ENCODE measurements at regions not wholly inside any gene's neighbourhood (a gene's known extent, or its start where the extent isn't known, plus 50 kb on each side); places are given as distances from the start of the nearest gene placed in this dataset.

GRCh38 chr14:85009506-85009905 is 520.4 kb upstream of the FLRT2 start:
- TF ChIP-seq SP1 (IDR thresholded peaks at IDR 0.05), result no peak
- no peak for TF ChIP-seq HDGF (IDR thresholded peaks at IDR 0.05; ENCODE audit: borderline replicate concordance)
- TF ChIP-seq TARDBP (IDR thresholded peaks at IDR 0.05), result no peak
- TF ChIP-seq ZNF384 (IDR thresholded peaks at IDR 0.05), result no peak
- no peak for TF ChIP-seq BHLHE40 (IDR thresholded peaks at IDR 0.05; ENCODE audit: borderline replicate concordance)
- TF ChIP-seq FOXA1 (IDR thresholded peaks at IDR 0.05), result no peak
- TF ChIP-seq LEF1 (IDR thresholded peaks at IDR 0.05; ENCODE audit: borderline replicate concordance), result no peak
- no peak for TF ChIP-seq SUZ12 (IDR thresholded peaks at IDR 0.05)
- TF ChIP-seq ELF4 (IDR thresholded peaks at IDR 0.05), result no peak
- TF ChIP-seq FOXM1 (IDR thresholded peaks at IDR 0.05; ENCODE audit: borderline replicate concordance), result no peak
- no peak for TF ChIP-seq FOXK2 (IDR thresholded peaks at IDR 0.05)
